HG02623 (cell line): ENCODE measurements at regions not wholly inside any gene's neighbourhood (a gene's known extent, or its start where the extent isn't known, plus 50 kb on each side); places are given as distances from the start of the nearest gene placed in this dataset.

ENCODE experiments used
- ATAC-seq: cut with Tn5 transposase; IDR thresholded peaks from one replicate; pipeline ENCODE4 v1.9.1; 2021; ENCODE audit warnings: moderate library complexity; ENCODE audit not compliant: unreplicated experiment

DNA sequence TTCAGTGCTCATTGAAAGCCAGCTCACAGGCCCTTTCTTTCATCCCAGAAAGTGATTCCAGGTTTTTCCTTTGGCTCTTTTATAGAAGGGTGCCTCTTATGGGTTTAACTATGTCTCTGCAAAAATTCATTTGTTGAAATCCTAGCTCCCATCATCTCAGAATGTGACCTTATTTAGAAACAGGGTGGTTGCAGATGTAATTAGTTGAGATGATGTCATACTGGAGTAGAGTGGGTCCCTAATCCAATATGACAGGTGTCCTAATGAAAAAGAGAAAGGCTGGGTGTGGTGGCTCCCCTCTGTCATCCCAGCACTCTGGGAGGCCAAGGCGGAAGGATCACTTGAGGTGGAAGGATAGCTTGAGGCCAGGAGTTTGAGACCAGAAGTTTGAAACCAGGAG, 64.2 kb upstream of the FAM20A start:
- no peak for ATAC-seq

DNA sequence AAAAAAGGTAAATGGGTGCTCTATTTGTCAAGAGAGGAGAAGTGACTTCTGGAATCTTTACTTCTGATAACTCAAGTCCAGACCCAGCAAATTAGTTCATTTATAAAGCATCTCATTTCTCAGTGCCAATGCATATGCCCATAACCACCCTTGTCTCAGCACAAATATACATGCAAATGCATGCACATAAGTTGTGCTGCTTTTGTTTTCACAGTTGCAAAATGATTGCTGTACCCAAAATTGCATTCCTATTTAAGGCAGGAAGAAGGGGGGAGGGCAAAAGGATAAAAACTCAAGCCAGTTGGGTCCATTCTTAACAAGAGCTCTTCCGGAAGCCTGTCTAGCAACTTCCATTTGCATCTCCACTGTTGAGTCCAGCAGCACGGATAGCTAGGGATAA, 61.3 kb upstream of the FAM20A start:
- ATAC-seq: no peak

DNA sequence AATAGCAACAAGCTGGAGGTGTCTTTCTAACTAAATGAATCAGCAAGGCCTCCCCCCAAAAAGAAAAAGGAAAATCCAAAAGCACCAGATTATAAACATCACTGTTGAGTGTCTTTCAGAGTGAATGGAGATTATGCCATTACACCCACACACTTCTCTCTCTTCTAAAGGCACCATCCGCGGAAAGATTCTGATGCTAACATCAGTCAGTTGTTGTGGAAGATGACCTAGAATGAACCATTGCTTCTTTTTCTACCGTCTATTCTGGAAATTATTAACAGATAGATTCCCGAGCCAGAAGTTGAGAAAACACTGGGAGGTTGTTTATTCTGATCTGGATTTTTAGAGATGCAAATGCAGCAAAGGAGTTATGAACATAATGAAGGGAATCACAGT, 60.9 kb upstream of the FAM20A start:
- ATAC-seq: no peak

DNA sequence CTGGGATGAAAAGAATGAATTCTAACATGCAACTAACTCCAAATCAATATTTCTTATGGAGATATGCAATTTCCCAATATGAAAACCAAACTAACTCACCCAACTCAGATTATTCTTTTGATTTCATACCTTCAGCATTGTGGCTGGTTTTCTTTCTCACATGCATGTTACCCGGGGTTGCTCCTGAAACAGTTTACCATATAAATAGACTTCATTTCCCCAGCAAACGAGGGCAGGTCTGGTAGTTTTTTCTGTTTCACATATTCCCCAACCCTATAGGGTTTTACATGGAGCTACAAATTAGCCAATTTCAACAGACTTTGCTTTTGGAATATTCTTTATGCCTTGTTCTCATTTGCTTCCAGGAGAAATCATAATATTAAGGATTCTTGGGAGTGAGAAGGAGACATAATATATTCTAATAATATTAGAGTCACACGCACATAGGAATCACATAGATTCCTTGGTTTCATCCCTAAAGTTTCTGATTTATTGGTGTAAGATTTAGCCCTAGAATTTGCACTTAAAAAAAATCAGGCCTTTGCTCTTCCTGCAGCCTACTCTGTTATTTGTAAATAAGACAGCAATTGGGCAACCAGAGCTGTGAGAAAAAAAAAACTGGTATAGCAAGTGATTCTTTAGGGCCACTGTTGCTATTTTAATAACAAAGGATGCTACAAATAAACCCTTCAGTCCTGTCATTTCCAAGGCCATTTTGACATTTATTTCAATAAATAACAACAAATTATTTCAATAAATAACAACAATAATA, 60.3 kb upstream of the FAM20A start:
- ATAC-seq: no peak

DNA sequence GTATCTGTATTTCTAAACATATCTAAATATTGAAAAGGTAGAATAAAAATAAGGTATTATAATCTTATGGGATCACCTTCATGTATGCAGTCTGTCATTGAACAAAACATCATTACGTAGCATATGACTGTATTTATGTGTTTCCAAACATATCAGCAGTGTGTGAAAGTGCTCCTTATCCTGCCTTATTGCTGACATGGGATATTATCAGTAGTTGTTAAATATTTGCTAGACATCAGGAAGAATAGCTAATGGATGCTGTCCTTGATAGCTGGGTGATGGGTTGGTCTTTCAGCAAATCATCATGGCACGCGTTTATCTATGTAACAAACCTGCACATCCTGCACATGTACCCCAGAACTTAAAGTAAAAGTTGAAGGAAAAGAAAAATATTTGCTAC, 59.1 kb upstream of the FAM20A start:
- ATAC-seq: no peak

DNA sequence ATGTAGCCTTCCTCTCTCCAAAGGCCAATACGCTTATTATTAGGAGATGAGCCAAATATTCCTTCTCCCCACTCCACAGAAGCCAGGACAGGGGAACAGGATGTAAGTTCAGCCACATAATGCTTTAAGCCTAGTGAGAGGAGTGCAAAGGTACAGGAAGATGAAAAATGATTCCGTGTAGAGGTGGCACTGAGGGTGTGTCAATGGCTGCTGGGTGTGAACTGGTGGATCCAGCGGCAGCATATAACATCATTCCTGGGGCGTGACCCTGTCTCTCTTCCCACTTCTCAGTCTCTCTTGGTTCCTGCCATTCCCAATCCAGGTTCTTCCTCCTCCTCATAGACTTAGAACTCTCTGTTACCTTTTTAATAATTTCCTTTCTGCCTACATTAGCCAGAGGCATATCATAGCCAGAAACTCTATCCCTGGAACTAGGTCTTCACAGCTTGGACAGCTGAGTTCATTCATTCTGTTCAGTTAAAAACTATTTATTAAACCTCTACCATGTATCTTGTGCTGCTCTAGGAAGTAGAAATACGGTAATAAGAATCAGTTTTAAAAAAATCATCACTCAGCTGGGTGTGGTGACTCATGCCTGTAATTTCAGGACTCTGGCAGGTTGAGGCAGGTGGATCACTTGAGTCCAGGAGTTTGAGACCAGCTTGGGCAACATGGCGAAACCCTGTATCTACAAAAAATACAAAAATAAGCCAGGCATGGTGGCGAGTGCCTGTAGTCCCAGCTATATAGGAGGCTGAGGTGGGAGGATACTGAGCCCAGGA, 58.0 kb upstream of the FAM20A start:
- ATAC-seq: no peak

DNA sequence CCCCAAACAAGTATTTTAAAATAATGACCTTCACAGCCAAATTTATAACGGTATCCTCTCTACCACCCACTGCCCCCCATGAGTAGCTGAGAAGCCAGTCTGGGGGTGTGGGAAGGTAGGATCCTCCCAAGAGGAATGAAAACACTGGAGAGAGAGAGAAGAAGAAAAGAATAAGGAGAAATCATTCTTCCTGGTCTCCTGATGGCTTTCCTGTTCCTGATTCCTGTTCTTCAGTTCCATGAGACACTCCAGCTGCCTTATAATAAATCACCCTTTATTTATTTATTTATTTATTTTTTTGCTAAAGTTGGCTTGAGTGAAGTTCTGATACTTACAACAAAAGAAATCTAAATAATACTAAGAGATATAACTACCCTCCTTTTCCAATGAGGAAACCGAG, 56.4 kb upstream of the FAM20A start:
- ATAC-seq: no peak

DNA sequence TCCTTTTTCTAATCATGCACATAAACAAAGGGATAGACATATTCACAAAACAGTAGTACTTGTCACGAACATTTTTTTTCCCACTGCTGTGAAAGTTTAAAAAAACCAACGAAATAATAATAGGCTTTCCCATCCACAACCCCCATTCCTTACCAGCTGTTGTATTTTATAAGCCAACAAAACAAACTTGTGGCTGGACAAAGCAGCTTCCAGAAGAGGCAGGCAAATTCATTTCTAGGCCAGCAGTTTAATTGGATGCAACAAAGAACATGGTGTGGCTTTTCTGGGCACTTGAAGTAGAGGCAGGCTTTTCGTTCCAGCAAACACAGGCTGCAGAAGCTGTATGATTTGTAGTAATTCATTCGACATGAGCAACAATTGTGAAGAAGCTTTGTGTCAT, 56.0 kb upstream of the FAM20A start:
- ATAC-seq: no peak

DNA sequence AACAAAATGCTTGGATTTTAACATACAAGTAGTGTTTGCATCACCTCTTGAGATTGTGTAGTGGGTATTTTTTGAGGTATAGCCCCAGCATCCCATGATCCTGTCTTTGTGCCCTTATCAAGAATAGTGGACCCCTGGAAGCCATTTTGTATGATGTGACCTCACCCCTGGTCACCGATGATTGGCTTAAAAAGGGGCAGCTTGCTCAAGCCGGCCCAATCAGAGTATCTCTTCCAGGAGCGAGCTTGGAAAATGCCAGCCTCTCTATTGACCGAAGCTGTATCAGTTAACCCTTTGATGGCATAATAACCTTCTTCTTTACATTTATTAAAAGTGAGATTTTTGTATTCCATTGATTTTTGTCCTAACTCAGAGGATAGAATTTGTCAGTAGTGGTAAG, 55.5 kb upstream of the FAM20A start:
- ATAC-seq: no peak
